ENCODE measurements at regions not wholly inside any gene's neighbourhood (a gene's known extent, or its start where the extent isn't known, plus 50 kb on each side); places are given as distances from the start of the nearest gene placed in this dataset.

DNA sequence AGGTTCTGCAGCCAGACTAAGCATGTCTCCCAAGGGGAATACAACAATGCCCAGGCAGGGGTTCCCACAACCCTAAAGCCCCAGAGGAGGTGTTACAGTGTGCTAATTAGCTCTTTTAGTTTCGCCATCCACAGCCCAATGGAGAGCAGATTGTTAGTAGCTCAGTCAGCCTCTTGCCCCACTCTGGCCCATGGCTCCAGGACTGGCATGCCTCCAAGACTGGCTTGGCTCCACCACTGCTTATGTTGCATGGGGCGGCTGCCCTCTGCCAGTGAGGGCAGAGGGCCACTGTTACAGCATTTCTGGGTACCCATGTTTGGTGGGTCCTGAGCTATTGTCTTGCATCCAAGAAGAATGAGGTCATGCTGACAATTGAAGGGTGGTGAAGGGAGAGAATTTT is 231.1 kb upstream of the MDFIC2 start:
- Mint-ChIP-seq H3K4me1 (ENCODE audit: unreplicated experiment) (no peaks in the 10 kb centered on the region), H3K9me3 (ENCODE audit: unreplicated experiment) (no peaks in the 10 kb centered on the region), H3K36me3 (ENCODE audit: low read depth, unreplicated experiment) (no peaks in the 10 kb centered on the region), H3K4me3 (ENCODE audit: unreplicated experiment) (no peak overlapping the region), H3K27me3 (ENCODE audit: unreplicated experiment) (no peaks in the 10 kb centered on the region), H3K27ac (ENCODE audit: unreplicated experiment) (no peak overlapping the region)
- TF ChIP-seq CTCF (IDR thresholded peaks at IDR 0.05; ENCODE audit: unreplicated experiment): no peak
- no peak for DNase-seq (ENCODE audit: low spot score)

DNA sequence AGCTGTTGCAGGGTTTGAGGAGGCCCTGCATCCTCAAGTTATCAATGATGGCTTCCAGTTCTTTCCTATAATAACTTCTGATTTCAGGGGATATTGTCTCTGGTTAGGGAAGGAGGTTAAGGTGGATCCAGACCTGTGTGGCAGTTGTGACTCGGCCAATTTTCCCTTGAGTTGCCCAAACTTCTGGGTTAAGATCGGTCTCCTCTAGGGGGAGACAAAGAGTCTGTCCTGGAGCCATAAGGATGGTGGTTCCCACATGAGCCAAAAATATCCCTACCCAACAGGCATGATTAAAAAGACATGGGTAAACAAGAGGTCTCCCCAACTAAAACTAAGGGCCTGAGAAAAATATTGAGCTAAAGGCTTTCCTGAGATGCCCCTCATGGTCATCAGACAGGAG is 227.5 kb upstream of the MDFIC2 start:
- H3K4me1 Mint-ChIP-seq (ENCODE audit: unreplicated experiment): no peaks in the 10 kb centered on the region
- H3K27ac Mint-ChIP-seq (ENCODE audit: unreplicated experiment): no peak overlapping the region
- H3K9me3 Mint-ChIP-seq (ENCODE audit: unreplicated experiment): no peaks in the 10 kb centered on the region
- DNase-seq (ENCODE audit: low spot score): no peak
- no peaks in the 10 kb centered on the region for H3K36me3 Mint-ChIP-seq (ENCODE audit: low read depth, unreplicated experiment)
- no peaks in the 10 kb centered on the region for H3K27me3 Mint-ChIP-seq (ENCODE audit: unreplicated experiment)
- H3K4me3 Mint-ChIP-seq (ENCODE audit: unreplicated experiment): no peak overlapping the region
- no peak for TF ChIP-seq CTCF (IDR thresholded peaks at IDR 0.05; ENCODE audit: unreplicated experiment)

- Mint-ChIP-seq H3K27ac (ENCODE audit: unreplicated experiment) (no peak overlapping the region), H3K9me3 (ENCODE audit: unreplicated experiment) (no peaks in the 10 kb centered on the region), H3K4me1 (ENCODE audit: unreplicated experiment) (no peaks in the 10 kb centered on the region), H3K36me3 (ENCODE audit: low read depth, unreplicated experiment) (no peaks in the 10 kb centered on the region), H3K4me3 (ENCODE audit: unreplicated experiment) (no peak overlapping the region), H3K27me3 (ENCODE audit: unreplicated experiment) (peaks cover 1% of the 10 kb centered on the region)
- DNase-seq (ENCODE audit: low spot score): no peak
- TF ChIP-seq CTCF (IDR thresholded peaks at IDR 0.05; ENCODE audit: unreplicated experiment): no peak
These were observed 220.4 kb upstream of the MDFIC2 start for GRCh38 chr3:70532806-70533205.

GRCh38 chr3:70531838-70532489 is 219.5 kb upstream of the MDFIC2 start:
- H3K4me1 Mint-ChIP-seq (ENCODE audit: unreplicated experiment): no peaks in the 10 kb centered on the region
- no peak overlapping the region for H3K4me3 Mint-ChIP-seq (ENCODE audit: unreplicated experiment)
- TF ChIP-seq CTCF (IDR thresholded peaks at IDR 0.05; ENCODE audit: unreplicated experiment): no peak
- no peak for DNase-seq (ENCODE audit: low spot score)
- no peaks in the 10 kb centered on the region for H3K36me3 Mint-ChIP-seq (ENCODE audit: low read depth, unreplicated experiment)
- H3K27me3 Mint-ChIP-seq (ENCODE audit: unreplicated experiment): peaks cover 1% of the 10 kb centered on the region
- H3K9me3 Mint-ChIP-seq (ENCODE audit: unreplicated experiment): no peaks in the 10 kb centered on the region
- H3K27ac Mint-ChIP-seq (ENCODE audit: unreplicated experiment): no peak overlapping the region

- Mint-ChIP-seq H3K4me3 (ENCODE audit: unreplicated experiment) (no peak overlapping the region), H3K36me3 (ENCODE audit: low read depth, unreplicated experiment) (no peaks in the 10 kb centered on the region), H3K9me3 (ENCODE audit: unreplicated experiment) (no peaks in the 10 kb centered on the region), H3K4me1 (ENCODE audit: unreplicated experiment) (no peaks in the 10 kb centered on the region), H3K27ac (ENCODE audit: unreplicated experiment) (no peak overlapping the region), H3K27me3 (ENCODE audit: unreplicated experiment) (peaks cover 1% of the 10 kb centered on the region)
- peak; percentile 70 for TF ChIP-seq CTCF (IDR thresholded peaks at IDR 0.05; ENCODE audit: unreplicated experiment)
- DNase-seq (ENCODE audit: low spot score): no peak
These were observed 218.7 kb upstream of the MDFIC2 start for GRCh38 chr3:70531063-70531657.

Data from endothelial cell (in vitro differentiated cells).